ENCODE measurements at regions not wholly inside any gene's neighbourhood (a gene's known extent, or its start where the extent isn't known, plus 50 kb on each side); places are given as distances from the start of the nearest gene placed in this dataset.

GRCh38 chr3:26346497-26346896, 276.1 kb upstream of the LRRC3B start:
- Mint-ChIP-seq H3K27me3 (ENCODE audit: low read depth) (no peaks in the 10 kb centered on the region), H3K27ac (no peak overlapping the region), H3K9me3 (peaks cover 36% of the 10 kb centered on the region), H3K36me3 (ENCODE audit: low read depth) (no peaks in the 10 kb centered on the region), H3K4me1 (ENCODE audit: low read depth) (no peaks in the 10 kb centered on the region), H3K4me3 (ENCODE audit: low read depth) (no peak overlapping the region)
- intact Hi-C loops (cut with micrococcal nuclease): no loop called here
- no peak for DNase-seq (ENCODE audit: low spot score)

- H3K27ac Mint-ChIP-seq: no peak overlapping the region
- H3K4me1 Mint-ChIP-seq (ENCODE audit: low read depth): no peaks in the 10 kb centered on the region
- no peak overlapping the region for H3K4me3 Mint-ChIP-seq (ENCODE audit: low read depth)
- no peak for DNase-seq (ENCODE audit: low spot score)
- peaks cover 36% of the 10 kb centered on the region for H3K9me3 Mint-ChIP-seq
- intact Hi-C loops (cut with micrococcal nuclease): no loop called here
- H3K36me3 Mint-ChIP-seq (ENCODE audit: low read depth): no peaks in the 10 kb centered on the region
- no peaks in the 10 kb centered on the region for H3K27me3 Mint-ChIP-seq (ENCODE audit: low read depth)
These were observed 275.4 kb upstream of the LRRC3B start for GRCh38 chr3:26347150-26347549.

- H3K4me3 Mint-ChIP-seq (ENCODE audit: low read depth): no peak overlapping the region
- no peaks in the 10 kb centered on the region for H3K4me1 Mint-ChIP-seq (ENCODE audit: low read depth)
- no peak overlapping the region for H3K27ac Mint-ChIP-seq
- H3K27me3 Mint-ChIP-seq (ENCODE audit: low read depth): no peaks in the 10 kb centered on the region
- no peaks in the 10 kb centered on the region for H3K36me3 Mint-ChIP-seq (ENCODE audit: low read depth)
- no peak for DNase-seq (ENCODE audit: low spot score)
- intact Hi-C loops (cut with micrococcal nuclease): no loop called here
- peaks cover 44% of the 10 kb centered on the region for H3K9me3 Mint-ChIP-seq
These were observed 271.7 kb upstream of the LRRC3B start for GRCh38 chr3:26350853-26351252.

- Mint-ChIP-seq H3K27me3 (ENCODE audit: low read depth) (no peaks in the 10 kb centered on the region), H3K36me3 (ENCODE audit: low read depth) (no peaks in the 10 kb centered on the region), H3K9me3 (peaks cover 32% of the 10 kb centered on the region), H3K4me3 (ENCODE audit: low read depth) (no peak overlapping the region), H3K4me1 (ENCODE audit: low read depth) (no peaks in the 10 kb centered on the region), H3K27ac (no peak overlapping the region)
- no peak for DNase-seq (ENCODE audit: low spot score)
- intact Hi-C loops (cut with micrococcal nuclease): no loop called here
These were observed 269.5 kb upstream of the LRRC3B start for GRCh38 chr3:26353097-26353496.

- Mint-ChIP-seq H3K27ac (no peak overlapping the region), H3K27me3 (ENCODE audit: low read depth) (no peaks in the 10 kb centered on the region), H3K4me1 (ENCODE audit: low read depth) (no peaks in the 10 kb centered on the region), H3K36me3 (ENCODE audit: low read depth) (no peaks in the 10 kb centered on the region), H3K9me3 (peaks cover 17% of the 10 kb centered on the region), H3K4me3 (ENCODE audit: low read depth) (no peak overlapping the region)
- DNase-seq (ENCODE audit: low spot score): no peak
- intact Hi-C loops (cut with micrococcal nuclease): no loop called here
These were observed 264.2 kb upstream of the LRRC3B start for GRCh38 chr3:26358405-26358804.

GRCh38 chr3:26365706-26366105, 256.9 kb upstream of the LRRC3B start:
- no peaks in the 10 kb centered on the region for H3K27me3 Mint-ChIP-seq (ENCODE audit: low read depth)
- peaks cover 27% of the 10 kb centered on the region for H3K9me3 Mint-ChIP-seq
- H3K36me3 Mint-ChIP-seq (ENCODE audit: low read depth): no peaks in the 10 kb centered on the region
- no peak overlapping the region for H3K27ac Mint-ChIP-seq
- DNase-seq (ENCODE audit: low spot score): no peak
- no peak overlapping the region for H3K4me3 Mint-ChIP-seq (ENCODE audit: low read depth)
- no peaks in the 10 kb centered on the region for H3K4me1 Mint-ChIP-seq (ENCODE audit: low read depth)
- intact Hi-C loops (cut with micrococcal nuclease): no loop called here

- intact Hi-C loops (cut with micrococcal nuclease): no loop called here
- Mint-ChIP-seq H3K4me1 (ENCODE audit: low read depth) (no peaks in the 10 kb centered on the region), H3K9me3 (peaks cover 30% of the 10 kb centered on the region), H3K36me3 (ENCODE audit: low read depth) (no peaks in the 10 kb centered on the region), H3K27ac (no peak overlapping the region), H3K27me3 (ENCODE audit: low read depth) (no peaks in the 10 kb centered on the region), H3K4me3 (ENCODE audit: low read depth) (no peak overlapping the region)
- DNase-seq (ENCODE audit: low spot score): no peak
These were observed 254.3 kb upstream of the LRRC3B start for GRCh38 chr3:26368312-26368711.

GRCh38 chr3:26369133-26369532, 253.4 kb upstream of the LRRC3B start:
- Mint-ChIP-seq H3K9me3 (peaks cover 29% of the 10 kb centered on the region), H3K4me3 (ENCODE audit: low read depth) (no peak overlapping the region), H3K27ac (no peak overlapping the region), H3K27me3 (ENCODE audit: low read depth) (no peaks in the 10 kb centered on the region), H3K4me1 (ENCODE audit: low read depth) (no peaks in the 10 kb centered on the region), H3K36me3 (ENCODE audit: low read depth) (no peaks in the 10 kb centered on the region)
- no peak for DNase-seq (ENCODE audit: low spot score)
- intact Hi-C loops (cut with micrococcal nuclease): no loop called here

- Mint-ChIP-seq H3K4me1 (ENCODE audit: low read depth) (no peaks in the 10 kb centered on the region), H3K27me3 (ENCODE audit: low read depth) (no peaks in the 10 kb centered on the region), H3K36me3 (ENCODE audit: low read depth) (no peaks in the 10 kb centered on the region), H3K4me3 (ENCODE audit: low read depth) (no peak overlapping the region), H3K27ac (no peak overlapping the region), H3K9me3 (peaks cover 20% of the 10 kb centered on the region)
- intact Hi-C loops (cut with micrococcal nuclease): no loop called here
- DNase-seq (ENCODE audit: low spot score): no peak
These were observed 246.6 kb upstream of the LRRC3B start for GRCh38 chr3:26375843-26376530.

- no peaks in the 10 kb centered on the region for H3K27me3 Mint-ChIP-seq (ENCODE audit: low read depth)
- no peak for DNase-seq (ENCODE audit: low spot score)
- H3K27ac Mint-ChIP-seq: no peak overlapping the region
- no peaks in the 10 kb centered on the region for H3K36me3 Mint-ChIP-seq (ENCODE audit: low read depth)
- H3K4me3 Mint-ChIP-seq (ENCODE audit: low read depth): no peak overlapping the region
- peaks cover 8% of the 10 kb centered on the region for H3K9me3 Mint-ChIP-seq
- H3K4me1 Mint-ChIP-seq (ENCODE audit: low read depth): no peaks in the 10 kb centered on the region
- intact Hi-C loops (cut with micrococcal nuclease): no loop called here
These were observed 241.2 kb upstream of the LRRC3B start for GRCh38 chr3:26381411-26381810.

- no peak overlapping the region for H3K4me3 Mint-ChIP-seq (ENCODE audit: low read depth)
- intact Hi-C loops (cut with micrococcal nuclease): no loop called here
- no peak for DNase-seq (ENCODE audit: low spot score)
- no peaks in the 10 kb centered on the region for H3K27me3 Mint-ChIP-seq (ENCODE audit: low read depth)
- H3K9me3 Mint-ChIP-seq: peaks cover 31% of the 10 kb centered on the region
- H3K36me3 Mint-ChIP-seq (ENCODE audit: low read depth): no peaks in the 10 kb centered on the region
- no peak overlapping the region for H3K27ac Mint-ChIP-seq
- no peaks in the 10 kb centered on the region for H3K4me1 Mint-ChIP-seq (ENCODE audit: low read depth)
These were observed 215.9 kb upstream of the LRRC3B start for GRCh38 chr3:26406636-26407035.

- H3K27ac Mint-ChIP-seq: no peak overlapping the region
- DNase-seq (ENCODE audit: low spot score): no peak
- no peaks in the 10 kb centered on the region for H3K4me1 Mint-ChIP-seq (ENCODE audit: low read depth)
- H3K9me3 Mint-ChIP-seq: peaks cover 24% of the 10 kb centered on the region
- no peaks in the 10 kb centered on the region for H3K27me3 Mint-ChIP-seq (ENCODE audit: low read depth)
- H3K36me3 Mint-ChIP-seq (ENCODE audit: low read depth): no peaks in the 10 kb centered on the region
- no peak overlapping the region for H3K4me3 Mint-ChIP-seq (ENCODE audit: low read depth)
- intact Hi-C loops (cut with micrococcal nuclease): no loop called here
These were observed 204.0 kb upstream of the LRRC3B start for GRCh38 chr3:26418553-26418952.

- H3K4me3 Mint-ChIP-seq (ENCODE audit: low read depth): no peak overlapping the region
- no peak overlapping the region for H3K27ac Mint-ChIP-seq
- no peaks in the 10 kb centered on the region for H3K36me3 Mint-ChIP-seq (ENCODE audit: low read depth)
These were observed 200.2 kb upstream of the LRRC3B start for GRCh38 chr3:26422415-26422814.

GRCh38 chr3:26425076-26425475, 197.5 kb upstream of the LRRC3B start:
- no peaks in the 10 kb centered on the region for H3K36me3 Mint-ChIP-seq (ENCODE audit: low read depth)
- no peak overlapping the region for H3K27ac Mint-ChIP-seq
- H3K4me3 Mint-ChIP-seq (ENCODE audit: low read depth): no peak overlapping the region
- intact Hi-C loops (cut with micrococcal nuclease): no loop called here
- peaks cover 8% of the 10 kb centered on the region for H3K9me3 Mint-ChIP-seq
- no peaks in the 10 kb centered on the region for H3K4me1 Mint-ChIP-seq (ENCODE audit: low read depth)
- no peak for DNase-seq (ENCODE audit: low spot score)
- no peaks in the 10 kb centered on the region for H3K27me3 Mint-ChIP-seq (ENCODE audit: low read depth)

More at GRCh38 chr3:26422415-26422814, 200.2 kb upstream of the LRRC3B start:
- DNase-seq (ENCODE audit: low spot score): no peak
- intact Hi-C loops (cut with micrococcal nuclease): no loop called here
- peaks cover 8% of the 10 kb centered on the region for H3K9me3 Mint-ChIP-seq
- H3K4me1 Mint-ChIP-seq (ENCODE audit: low read depth): no peaks in the 10 kb centered on the region
- H3K27me3 Mint-ChIP-seq (ENCODE audit: low read depth): no peaks in the 10 kb centered on the region
